ENCODE measurements at regions not wholly inside any gene's neighbourhood (a gene's known extent, or its start where the extent isn't known, plus 50 kb on each side); places are given as distances from the start of the nearest gene placed in this dataset.
"Not testable (repeated sequence)": the region's sequence is repeated elsewhere in the genome, so short reads cannot be mapped to it uniquely, and the experiment has no call there.

- no peak for DNase-seq
Observed at GRCh38 chr12:107144441-107144840, 51.1 kb upstream of the CRY1 start.

- no peak for DNase-seq
Observed at GRCh38 chr12:107144990-107145389, 51.6 kb upstream of the CRY1 start.

GRCh38 chr12:107145397-107145796 is 52.0 kb upstream of the CRY1 start:
- no peak for DNase-seq

- no peak for DNase-seq
Observed at GRCh38 chr12:107148107-107148506, 54.8 kb upstream of the CRY1 start.

- DNase-seq = no peak
Observed at GRCh38 chr12:107152315-107152714, 59.0 kb upstream of the CRY1 start.

DNA sequence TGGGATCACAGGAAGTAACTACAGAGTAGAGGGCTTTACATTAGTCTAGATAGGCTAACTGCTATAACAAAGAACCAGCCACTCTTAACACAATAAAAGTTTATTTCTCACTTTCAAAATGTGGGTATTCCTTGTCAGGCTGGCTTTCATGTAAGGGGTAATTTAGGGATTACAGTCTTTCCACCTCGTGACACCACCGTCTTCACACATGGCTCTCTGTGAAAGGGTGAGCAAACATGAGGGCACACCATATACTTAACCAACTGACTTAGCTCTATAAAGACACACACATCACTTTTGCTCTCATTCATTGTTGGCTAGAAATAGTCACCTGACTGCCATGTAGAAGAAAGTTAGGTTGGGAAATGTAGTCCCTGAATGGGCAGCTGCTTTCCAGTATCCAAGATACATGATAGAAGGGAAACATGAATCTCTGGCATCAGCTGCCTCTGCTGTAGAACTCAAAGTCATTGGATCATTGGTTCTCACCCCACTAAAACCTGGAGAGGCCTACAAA is 66.1 kb upstream of the CRY1 start:
- DNase-seq = no peak

DNA sequence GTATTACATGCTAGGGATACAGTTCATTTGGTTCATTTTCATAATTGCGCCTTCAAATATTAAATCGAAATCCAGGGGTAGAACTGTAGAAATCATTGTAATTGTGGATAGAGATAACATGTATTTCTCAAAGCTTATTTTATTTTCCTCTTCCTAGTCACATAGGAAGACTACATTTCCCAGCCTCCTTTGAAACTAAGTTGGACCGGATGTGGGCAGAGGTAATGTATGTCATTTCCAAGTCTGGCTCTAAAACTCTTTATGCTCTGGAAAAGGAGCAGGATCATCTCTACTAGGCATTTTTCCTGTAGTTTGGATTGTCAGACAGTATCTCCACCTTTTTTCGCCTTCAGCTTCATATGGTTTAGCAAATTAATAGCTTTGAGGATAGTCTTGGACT is 70.1 kb upstream of the CRY1 start:
- DNase-seq = no peak

GRCh38 chr12:107164392-107164791 is 71.0 kb upstream of the CRY1 start:
- no peak for DNase-seq

- DNase-seq = no peak
Observed at GRCh38 chr12:107165581-107165980, 72.2 kb upstream of the CRY1 start.

DNA sequence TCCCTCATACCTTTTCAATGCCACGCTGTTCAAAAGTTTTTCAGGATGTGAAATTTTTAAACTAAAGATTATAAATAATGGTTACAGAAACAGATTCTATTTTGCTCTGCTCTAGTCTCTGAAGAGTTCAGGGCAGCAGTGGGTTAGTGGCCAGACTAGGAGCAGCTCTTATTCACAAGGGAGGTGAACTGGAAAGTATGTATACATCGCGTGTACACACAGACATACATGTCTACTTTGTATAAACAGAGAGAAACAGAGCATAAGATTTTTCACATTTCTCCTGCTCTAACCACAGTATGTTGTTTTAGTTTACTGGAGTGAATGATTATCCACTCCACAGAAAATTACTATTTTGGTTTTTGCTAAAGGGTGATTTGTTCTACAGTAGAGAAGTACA is 74.4 kb upstream of the CRY1 start:
- DNase-seq = no peak

- DNase-seq = no peak
Observed at GRCh38 chr12:107169200-107169599, 75.9 kb upstream of the CRY1 start.

- DNase-seq = no peak
Observed at GRCh38 chr12:107178776-107179175, 85.4 kb upstream of the CRY1 start.

- no peak for DNase-seq
Observed at GRCh38 chr12:107179871-107180270, 86.5 kb upstream of the CRY1 start.

DNA sequence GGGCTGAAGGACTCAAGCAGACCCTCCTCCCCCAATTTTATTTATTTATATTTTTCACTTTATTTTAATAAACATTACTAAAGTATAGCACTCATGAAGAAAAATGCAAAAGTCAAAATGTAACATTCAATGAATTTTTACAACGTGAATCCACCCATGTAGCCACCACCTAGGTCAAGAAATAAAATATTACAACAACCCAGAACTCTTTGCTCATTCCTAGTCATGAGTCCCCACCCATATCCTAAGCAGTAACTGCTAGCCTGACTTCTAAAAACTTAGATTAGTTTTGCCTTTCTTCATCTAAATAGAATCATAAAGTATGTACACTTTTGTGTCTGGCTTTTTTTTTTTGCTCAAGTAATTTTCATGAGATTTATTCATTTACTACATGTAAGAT is 86.9 kb upstream of the CRY1 start:
- no peak for DNase-seq

DNA sequence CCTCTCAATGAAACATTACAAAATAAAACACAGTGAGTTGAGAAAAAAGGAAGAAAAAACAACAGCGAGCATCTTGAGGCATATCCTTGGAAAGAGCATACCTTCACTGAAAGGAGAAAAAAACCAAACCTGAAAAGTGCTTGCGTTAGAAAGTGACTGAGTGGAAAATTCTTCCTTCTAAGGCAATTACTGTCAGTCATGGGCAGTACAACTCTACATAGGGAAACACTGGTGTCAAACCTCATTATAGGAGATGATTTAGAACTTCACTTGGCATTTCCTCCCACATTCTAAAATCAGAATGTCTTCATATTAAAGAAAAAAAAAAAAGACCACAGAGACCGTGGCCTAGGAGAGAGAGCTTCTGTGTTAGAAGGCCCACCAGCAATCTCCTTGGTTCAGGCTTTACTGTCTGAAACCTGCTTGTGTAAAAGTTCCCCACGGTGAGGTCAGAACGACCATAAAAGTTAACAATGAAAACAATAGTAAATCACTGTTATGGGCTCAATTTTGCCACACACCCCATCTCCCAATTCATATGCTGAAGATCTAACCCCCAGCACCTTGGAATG is 91.1 kb upstream of the CRY1 start:
- DNase-seq = no peak

- DNase-seq = no peak
Observed at GRCh38 chr12:107196681-107197080, 103.3 kb upstream of the CRY1 start.

- DNase-seq = no peak
Observed at GRCh38 chr12:107200394-107200793, 107.0 kb upstream of the CRY1 start.

DNA sequence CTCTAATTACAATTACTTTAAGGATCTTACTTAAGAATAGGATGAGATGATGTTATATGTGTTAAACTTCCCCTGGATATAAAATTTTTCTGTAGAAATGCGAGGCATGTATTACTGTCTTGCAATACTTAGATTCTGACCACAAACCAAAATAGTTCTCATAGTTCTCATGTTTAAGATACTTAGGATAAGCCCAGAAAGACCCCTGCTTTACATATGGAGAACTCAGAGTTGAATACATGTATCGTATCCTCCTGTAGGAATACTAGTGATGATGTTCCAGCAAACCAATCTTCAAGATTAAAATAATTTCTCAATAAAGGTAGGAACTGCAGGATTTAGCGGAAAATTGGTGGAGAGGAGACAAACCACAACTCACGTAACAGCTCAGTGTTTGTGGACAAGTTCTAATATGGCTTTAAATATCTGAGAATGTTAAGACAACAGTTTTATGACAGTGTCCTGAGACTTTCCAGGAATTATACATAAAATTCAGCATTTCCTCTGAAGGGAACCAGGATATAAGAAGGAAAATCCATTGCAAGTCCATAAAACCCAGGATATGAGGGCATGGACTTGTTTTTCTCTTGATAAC is 114.7 kb upstream of the CRY1 start:
- DNase-seq = no peak

- DNase-seq = not testable (repeated sequence)
Observed at GRCh38 chr12:107209700-107210099, 116.4 kb upstream of the CRY1 start.

- DNase-seq = not testable (repeated sequence)
Observed at GRCh38 chr12:107214373-107214773, 121.0 kb upstream of the CRY1 start.

- DNase-seq = not testable (repeated sequence)
Observed at GRCh38 chr12:107216411-107216810, 123.1 kb upstream of the CRY1 start.

DNA sequence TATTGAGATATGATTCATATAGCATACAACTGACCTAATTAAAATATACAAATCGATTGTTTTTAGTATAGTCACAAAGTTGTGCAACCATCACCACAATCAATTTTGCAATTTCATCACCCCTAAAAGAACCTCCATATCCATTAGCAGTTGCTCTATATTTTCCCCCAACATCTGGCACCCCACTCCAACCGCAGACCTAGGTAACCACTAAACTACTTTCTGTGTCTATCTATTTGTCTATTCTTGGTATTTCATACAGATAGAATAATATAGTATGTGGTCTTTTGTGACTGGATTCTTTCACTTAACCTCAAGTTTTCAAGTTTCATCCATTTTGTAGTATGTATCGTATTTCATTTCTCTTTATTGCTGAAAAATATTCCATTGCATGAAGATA is 126.0 kb upstream of the CRY1 start:
- DNase-seq = no peak

GRCh38 chr12:107221913-107222312 is 128.6 kb upstream of the CRY1 start:
- DNase-seq = no peak

DNA sequence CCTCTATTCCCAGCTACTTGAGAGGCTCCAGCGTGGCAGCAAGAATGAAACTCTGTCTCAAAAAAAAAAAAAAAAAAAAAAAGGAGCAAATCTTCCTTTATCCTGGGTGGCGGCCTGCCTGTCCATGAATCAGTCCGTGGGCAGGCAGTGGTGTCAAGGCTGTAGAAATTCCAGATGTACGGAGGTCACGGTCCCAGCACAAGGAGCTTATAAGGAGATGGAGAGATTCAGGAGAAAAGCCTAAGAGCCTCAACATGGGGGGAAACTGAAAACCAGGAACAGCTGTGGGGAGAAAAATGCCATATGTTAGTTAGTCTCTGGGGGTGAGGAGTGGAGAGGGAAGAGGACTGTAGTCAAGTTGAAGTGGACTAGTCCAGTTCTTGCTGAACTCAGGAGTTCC is 130.5 kb upstream of the CRY1 start:
- DNase-seq = no peak

- no peak for DNase-seq
Observed at GRCh38 chr12:107225635-107226034, 132.3 kb upstream of the CRY1 start.

Measured in right hindlimb (tissue), 1 donor.